ENCODE measurements at regions not wholly inside any gene's neighbourhood (a gene's known extent, or its start where the extent isn't known, plus 50 kb on each side); places are given as distances from the start of the nearest gene placed in this dataset.
A peak's percentile ranks its signal among the peaks of the same experiment; 100 is the strongest.

GRCh38 chr2:139819273-139819796, 1039.1 kb upstream of the NXPH2 start:
- no peak for DNase-seq

GRCh38 chr2:139814458-139814857, 1034.3 kb upstream of the NXPH2 start:
- no peak for DNase-seq

GRCh38 chr2:139813340-139813739, 1033.2 kb upstream of the NXPH2 start:
- no peak for DNase-seq

GRCh38 chr2:139805441-139805840, 1025.3 kb upstream of the NXPH2 start:
- no peak for DNase-seq

GRCh38 chr2:139798391-139798790, 1018.2 kb upstream of the NXPH2 start:
- DNase-seq: no peak

- DNase-seq: peak; percentile 57
Measured at GRCh38 chr2:139790807-139791752, 1010.9 kb upstream of the NXPH2 start.

- no peak for DNase-seq
Measured at GRCh38 chr2:139790136-139790535, 1009.9 kb upstream of the NXPH2 start.

- no peak for DNase-seq
Measured at GRCh38 chr2:139778732-139779131, 998.5 kb upstream of the NXPH2 start.

GRCh38 chr2:139773720-139774277, 993.6 kb upstream of the NXPH2 start:
- no peak for DNase-seq

- no peak for DNase-seq
Measured at GRCh38 chr2:139769633-139770032, 989.4 kb upstream of the NXPH2 start.

- no peak for DNase-seq
Measured at GRCh38 chr2:139763705-139764104, 983.5 kb upstream of the NXPH2 start.

- DNase-seq: no peak
Measured at GRCh38 chr2:139759000-139759505, 978.9 kb upstream of the NXPH2 start.

GRCh38 chr2:139746901-139747300, 966.7 kb upstream of the NXPH2 start:
- no peak for DNase-seq

GRCh38 chr2:139744273-139744672, 964.1 kb upstream of the NXPH2 start:
- no peak for DNase-seq

GRCh38 chr2:139742216-139743172, 962.3 kb upstream of the NXPH2 start:
- no peak for DNase-seq

GRCh38 chr2:139737659-139738058, 957.5 kb upstream of the NXPH2 start:
- DNase-seq: no peak

GRCh38 chr2:139730197-139730596, 950.0 kb upstream of the NXPH2 start:
- no peak for DNase-seq

- peak; percentile 7 for DNase-seq
Measured at GRCh38 chr2:139721411-139721995, 941.3 kb upstream of the NXPH2 start.

GRCh38 chr2:139720056-139720455, 939.9 kb upstream of the NXPH2 start:
- no peak for DNase-seq

- no peak for DNase-seq
Measured at GRCh38 chr2:139704606-139705005, 924.4 kb upstream of the NXPH2 start.

GRCh38 chr2:139694327-139694726, 914.1 kb upstream of the NXPH2 start:
- no peak for DNase-seq

GRCh38 chr2:139686205-139686604, 906.0 kb upstream of the NXPH2 start:
- DNase-seq: no peak

Measured in skin of body (tissue), 1 donor.